ENCODE measurements at regions not wholly inside any gene's neighbourhood (a gene's known extent, or its start where the extent isn't known, plus 50 kb on each side); places are given as distances from the start of the nearest gene placed in this dataset.

DNA sequence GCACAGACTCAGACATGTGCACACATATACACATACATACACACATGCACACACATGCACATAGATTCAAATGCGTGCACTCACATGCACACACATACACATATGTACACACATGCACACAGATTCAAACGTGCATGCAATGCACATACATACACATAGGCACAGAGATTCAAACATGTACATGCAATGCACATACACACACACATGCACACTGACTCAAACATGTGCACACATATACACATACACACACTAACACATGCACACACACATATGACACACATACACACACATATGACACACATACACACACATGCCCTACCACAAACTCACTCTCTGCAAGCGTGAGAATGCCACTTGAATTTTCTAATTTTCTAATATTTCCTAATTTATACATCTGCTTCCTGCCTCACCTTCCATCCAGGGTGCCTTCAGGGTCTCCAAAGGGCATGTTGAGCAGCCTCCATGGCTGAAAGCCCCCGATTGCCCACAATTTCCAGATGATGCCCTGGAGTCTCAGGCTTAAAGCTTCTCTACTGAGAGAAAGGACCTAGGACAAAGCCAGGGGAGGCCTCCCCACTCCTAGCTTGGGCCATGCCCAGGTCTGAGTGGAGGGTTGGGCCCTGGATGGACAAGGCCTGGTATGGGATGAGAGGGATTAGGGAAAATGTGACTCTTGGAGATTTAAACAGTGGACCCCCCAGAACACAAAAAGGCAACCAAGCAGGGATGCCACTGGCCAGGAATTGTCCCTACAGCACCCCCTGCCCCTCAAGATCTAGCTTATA lies 487.1 kb downstream of the TCERG1L start:
- DNase-seq (ENCODE audit: low read depth), result no peak

DNA sequence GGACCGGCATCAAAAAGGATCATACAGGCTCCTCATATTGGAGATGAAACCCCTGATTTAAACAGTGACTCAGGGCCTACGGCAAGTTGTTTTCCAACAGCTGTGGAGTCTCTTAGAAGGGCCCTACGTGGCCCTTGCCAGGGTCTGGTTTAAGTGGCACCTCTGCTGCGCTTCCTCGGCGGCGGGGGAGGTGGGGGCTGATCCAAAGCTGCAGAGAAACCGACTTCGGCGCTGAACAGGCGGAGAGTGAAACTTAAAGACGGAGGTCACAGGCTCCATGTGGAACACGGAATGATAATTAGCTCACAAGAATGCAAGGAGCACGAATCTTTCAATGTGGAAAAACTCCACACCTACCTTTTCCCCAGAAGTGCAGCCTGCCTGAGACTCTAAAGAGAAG lies 477.9 kb downstream of the TCERG1L start:
- DNase-seq (ENCODE audit: low read depth), result no peak

DNA sequence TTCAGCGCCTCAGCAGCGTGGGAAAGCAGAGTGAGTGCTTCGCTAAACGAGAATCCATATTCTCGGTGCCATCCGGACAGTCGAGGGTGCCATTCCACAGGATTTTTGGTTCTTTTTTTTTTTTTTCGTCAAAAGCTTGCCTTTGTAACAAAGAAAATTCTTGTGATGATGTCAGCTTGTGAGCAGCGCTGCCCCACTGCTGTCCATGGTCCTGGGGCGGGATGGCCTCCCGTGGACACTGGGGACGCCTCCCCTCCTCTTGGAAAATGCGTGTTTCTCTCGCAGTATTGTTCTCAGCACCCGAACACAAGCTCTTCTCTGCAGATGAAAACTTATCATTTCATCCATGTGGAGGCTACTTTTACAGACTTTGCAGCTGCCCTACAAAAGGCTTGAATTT lies 477.4 kb downstream of the TCERG1L start:
- DNase-seq (ENCODE audit: low read depth), result no peak

DNA sequence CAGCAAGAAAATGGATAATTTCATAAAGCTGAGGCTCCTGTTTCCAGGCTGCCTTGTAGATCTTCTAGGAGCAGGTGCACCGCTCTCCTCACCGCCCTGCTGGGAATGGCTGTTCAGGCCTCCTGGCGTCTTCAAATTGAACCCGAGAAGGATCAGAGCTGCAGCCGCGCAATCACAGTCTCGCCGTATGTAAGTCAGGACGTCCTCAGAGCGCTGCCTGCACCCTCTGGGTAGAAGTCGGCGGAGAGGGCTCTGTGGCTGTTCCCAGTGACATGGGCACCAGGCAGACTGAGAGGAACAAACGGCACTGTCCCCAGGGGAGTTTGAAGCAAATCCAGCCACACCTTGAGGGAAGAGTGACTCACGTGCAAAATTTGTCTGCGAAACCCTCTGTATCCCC lies 476.9 kb downstream of the TCERG1L start:
- DNase-seq (ENCODE audit: low read depth), result no peak

DNA sequence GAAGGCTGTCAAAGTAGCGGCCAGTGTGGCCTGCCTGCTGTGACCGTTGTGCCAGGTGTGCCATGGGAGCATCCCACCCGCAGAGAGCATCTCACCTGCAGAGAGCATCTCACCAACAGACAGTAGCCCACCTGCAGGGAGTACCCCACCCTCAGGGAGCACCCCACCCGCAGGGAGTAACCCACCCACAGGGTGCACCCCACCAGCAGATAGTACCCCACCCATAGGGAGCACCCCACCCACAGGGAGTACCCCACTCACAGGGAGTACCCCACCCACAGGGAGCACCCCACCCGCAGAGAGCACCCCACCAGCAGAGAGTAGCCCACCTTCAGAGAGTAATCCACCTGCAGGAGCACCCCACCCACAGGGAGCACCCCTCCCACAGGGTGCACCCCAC lies 476.5 kb downstream of the TCERG1L start:
- DNase-seq (ENCODE audit: low read depth), result no peak

DNA sequence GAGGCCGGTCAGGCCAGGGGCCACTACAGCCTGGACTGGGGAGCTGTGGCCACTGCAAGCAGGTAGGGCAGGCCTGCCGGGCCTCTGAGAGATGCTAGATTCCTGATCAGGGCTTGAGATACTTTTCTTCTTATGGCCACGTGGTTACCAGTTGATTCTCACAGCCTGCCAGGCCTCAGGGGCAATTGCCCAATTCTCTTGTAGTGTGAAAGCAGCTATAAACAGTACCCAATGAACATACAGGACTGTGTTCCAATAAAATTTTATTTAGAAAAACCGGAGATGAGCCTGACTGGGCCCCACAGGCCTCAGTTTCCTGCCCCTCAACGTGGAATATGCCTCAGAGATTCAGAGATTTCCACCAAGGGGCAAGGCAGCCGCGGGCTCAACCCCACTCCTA lies 475.2 kb downstream of the TCERG1L start:
- no peak for DNase-seq (ENCODE audit: low read depth)

DNA sequence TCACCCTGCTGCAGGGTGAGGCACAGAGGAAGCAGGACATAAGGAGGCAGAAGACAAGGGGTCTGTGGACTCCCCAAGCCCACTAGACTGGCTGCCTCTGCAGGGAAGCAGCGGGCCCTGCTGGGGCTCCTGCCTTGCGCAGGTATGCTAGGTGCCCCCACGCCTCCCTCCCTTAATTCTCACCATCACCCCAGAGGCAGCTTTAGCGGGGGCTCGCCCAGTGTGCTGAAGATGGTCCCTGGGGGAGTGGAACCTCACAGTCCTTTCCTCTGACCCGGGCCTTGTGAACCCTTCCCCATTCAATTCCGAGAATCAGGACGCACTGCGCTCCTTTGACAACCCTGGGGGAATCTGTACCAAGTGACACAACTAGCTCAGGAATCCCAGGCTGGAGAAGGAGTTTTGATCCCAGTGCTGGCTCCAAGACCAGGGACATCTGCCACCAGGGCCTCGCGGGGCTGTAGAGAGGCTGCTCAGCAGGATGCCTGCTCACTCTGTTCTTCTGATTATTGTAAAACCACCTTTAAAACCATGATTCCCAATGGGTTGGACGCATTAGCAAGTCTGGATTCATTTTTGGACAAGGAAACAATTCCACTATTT lies 468.4 kb downstream of the TCERG1L start:
- no peak for DNase-seq (ENCODE audit: low read depth)

DNA sequence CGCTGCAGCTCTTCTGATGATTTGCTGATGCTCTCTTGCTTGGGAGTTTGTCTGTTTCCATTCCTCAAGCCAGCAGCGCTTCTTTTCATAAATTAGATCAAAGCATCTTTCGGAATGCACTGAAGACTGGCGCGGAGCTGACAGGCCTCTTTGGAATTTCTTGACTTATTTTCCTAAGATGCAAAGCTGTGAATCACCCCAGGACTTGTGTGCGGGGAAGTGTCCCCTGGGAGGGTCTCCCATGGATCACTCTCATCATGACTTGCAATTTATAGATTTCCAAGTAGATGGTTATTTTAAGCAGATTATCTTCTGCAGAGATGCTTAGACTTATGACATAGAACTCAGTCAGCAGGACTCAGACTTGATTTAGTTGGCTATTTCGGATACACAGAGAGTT lies 467.2 kb downstream of the TCERG1L start:
- no peak for DNase-seq (ENCODE audit: low read depth)

DNA sequence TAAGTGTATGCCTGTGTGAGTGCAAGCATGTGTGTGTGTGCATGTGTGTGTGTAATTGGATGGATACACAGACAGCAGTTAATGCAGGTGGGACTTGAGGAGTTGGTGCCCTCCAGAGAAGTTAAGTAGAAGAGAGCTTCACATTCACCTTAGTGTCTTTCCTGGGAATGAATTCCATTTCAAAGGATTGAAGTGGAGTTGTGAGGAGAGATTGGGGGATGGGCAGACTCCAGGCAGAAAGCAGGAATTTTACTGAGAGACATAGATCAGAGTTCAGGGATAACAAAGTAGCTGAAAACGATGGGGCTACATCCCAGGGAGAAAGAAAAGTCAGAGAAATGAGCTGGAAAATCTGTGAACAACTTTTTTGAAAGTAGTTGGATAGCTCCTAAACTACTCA lies 464.4 kb downstream of the TCERG1L start:
- no peak for DNase-seq (ENCODE audit: low read depth)

DNA sequence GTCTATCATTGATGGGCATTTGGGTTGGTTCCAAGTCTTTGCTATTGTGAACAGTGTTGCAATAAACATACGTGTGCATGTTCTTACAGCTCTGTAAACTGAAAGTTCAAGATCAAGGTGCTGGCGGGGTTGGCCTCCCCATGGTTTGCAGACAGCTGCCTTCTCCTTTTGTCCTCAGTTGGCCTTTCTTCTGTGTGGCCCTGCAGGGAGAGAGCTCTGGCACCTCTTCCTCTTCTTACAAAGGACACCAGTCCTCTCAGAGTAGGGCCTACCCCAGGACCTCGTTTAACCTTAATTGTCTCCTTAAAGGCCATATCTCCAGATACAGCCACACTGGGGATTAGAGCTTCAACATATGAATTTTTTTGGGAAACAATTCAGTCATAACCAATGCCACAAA lies 462.7 kb downstream of the TCERG1L start:
- DNase-seq (ENCODE audit: low read depth), result no peak

DNA sequence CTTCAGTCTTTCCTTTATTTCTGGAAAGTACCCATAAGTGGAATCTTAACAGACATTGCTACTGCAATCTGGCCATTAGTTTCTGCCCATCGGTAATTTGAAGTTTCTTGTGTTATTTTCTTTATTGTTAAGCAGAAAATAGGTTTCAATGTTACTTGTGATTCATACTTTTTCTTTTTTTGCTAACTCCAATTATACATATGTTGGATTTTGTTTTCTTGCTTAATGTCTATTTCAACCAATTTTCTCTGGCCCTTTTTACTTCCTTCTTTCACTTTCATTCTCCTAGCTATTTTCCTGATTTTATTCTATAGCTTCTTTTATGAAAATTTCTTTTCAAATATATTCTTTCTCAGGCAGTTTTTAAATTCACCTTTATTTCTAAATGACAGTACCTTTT lies 457.4 kb downstream of the TCERG1L start:
- DNase-seq (ENCODE audit: low read depth), result no peak

DNA sequence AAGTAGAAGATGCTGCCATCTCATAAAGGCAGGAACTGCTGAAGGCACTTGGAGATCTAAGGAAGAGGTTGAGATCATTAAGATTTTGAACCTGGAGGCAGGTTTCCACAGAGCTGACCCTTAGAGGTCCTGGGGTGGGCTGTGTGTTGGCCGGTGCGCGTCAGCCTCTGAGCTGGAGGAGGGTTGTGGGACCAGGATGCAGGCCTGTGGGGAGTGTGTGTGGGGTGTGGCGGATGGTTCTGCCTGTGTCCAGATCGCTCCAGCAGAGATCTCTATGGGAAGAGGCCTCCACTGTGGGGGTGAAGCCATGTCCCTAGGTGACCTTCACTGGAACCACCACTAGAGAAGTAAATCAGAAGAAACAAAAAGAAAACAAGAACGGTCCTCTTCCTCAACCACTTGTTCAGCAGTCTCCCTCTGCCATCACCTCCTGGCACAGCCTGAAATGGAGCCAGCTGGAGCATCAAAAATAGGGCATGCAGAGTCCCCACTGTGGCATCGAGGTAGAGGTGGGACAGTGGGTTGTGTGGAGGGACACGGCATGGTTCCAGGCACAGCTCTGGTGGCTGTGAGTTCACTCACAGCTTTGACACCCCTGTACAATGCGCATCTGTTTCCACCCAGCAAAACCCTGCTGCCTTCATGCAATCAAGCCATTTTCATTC lies 453.8 kb downstream of the TCERG1L start:
- no peak for DNase-seq (ENCODE audit: low read depth)

DNA sequence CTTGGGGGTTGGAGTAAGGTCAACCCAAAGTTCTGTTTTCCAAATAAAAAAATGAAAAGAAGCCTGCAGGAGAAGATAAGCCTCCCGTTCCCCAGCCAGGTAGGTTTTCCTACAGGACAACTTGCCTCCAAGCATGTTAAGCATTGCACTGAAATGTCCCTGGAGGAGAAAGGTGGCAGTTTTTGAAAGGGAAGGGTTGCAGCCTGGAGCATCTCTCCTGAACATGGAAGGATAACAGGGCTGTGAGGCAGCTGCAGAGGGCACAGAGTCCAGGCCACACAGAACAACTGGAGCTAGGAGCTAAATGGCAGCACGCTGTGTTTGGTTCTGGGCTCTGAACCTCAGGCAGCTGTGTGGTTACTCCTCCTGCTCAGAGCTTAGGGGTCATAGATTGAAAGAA lies 452.9 kb downstream of the TCERG1L start:
- DNase-seq (ENCODE audit: low read depth), result no peak

DNA sequence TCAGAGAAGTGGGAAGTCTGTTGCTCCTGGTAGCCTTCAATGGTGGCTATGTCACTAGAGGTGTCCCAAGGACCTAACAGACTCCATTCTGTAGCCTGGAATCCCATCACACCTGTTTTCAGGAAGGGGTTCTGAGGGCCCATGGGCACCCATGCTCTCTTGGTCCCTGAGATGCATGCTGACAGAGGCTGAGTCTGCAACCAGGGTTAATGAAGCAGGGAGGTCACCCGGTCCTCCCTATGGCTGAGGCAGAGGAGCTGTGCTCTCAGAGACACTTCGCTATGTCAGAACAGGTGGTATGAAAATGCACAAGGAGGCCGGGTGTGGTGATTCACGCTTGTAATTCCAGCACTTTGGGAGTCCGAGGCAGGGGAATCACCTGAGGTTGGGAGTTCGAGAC lies 452.1 kb downstream of the TCERG1L start:
- no peak for DNase-seq (ENCODE audit: low read depth)

DNA sequence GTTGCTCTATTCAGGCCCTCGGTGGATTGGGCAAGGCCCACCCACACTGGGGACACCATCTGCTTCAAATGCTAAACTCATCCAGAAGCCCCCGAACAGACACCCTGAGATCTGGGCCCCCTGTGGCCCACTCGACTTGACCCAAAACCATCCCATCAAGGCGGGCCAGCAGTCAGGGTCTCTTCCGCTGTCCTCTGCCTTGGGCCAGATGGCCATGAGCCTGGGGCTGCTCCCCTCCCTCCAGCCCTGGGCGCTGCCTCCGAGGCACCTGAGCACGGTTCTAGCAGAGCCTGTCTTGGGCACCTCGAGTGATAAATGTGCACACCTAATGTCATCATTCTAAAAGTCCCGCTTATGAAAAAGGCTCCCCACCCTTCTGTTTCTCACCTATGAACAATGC lies 449.4 kb downstream of the TCERG1L start:
- no peak for DNase-seq (ENCODE audit: low read depth)

DNA sequence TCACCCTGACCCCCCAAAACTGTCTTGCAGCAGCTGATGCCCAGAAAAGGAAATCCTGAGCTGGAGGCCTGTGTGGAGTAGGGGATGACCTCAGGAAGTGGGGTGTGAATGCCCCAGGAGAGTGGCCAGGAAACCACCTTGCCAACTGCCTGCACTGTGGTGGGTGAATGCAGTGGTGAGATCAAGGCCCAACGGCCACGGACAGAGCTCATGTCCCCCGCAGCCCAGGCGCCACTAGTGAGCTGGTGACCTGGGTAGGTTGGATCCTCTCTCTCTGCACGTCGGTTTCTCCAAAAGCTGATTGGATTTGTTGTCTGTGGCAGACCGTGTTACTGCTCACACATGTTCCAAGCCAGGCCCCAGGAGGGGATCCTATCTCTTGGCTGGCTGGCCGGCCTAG lies 448.9 kb downstream of the TCERG1L start:
- no peak for DNase-seq (ENCODE audit: low read depth)

DNA sequence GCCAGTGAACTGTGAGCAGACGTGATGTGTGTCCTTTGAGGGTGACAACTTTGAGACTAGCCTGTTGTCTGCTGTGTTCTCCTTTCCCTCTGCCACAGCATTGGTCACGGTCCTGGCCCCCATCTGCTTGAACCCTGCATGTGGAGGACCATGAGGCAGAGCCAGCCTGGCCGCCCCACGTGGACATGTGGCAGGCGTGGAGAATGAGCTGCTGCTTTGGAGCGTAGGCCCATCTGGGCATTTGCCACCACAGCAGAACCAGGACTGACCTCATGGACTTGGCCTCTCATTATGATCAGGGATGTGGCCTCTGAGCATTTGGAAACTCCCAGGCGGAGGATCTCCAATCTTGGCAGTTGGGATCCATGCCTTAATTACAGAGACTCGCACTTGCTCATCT lies 448.5 kb downstream of the TCERG1L start:
- no peak for DNase-seq (ENCODE audit: low read depth)

DNA sequence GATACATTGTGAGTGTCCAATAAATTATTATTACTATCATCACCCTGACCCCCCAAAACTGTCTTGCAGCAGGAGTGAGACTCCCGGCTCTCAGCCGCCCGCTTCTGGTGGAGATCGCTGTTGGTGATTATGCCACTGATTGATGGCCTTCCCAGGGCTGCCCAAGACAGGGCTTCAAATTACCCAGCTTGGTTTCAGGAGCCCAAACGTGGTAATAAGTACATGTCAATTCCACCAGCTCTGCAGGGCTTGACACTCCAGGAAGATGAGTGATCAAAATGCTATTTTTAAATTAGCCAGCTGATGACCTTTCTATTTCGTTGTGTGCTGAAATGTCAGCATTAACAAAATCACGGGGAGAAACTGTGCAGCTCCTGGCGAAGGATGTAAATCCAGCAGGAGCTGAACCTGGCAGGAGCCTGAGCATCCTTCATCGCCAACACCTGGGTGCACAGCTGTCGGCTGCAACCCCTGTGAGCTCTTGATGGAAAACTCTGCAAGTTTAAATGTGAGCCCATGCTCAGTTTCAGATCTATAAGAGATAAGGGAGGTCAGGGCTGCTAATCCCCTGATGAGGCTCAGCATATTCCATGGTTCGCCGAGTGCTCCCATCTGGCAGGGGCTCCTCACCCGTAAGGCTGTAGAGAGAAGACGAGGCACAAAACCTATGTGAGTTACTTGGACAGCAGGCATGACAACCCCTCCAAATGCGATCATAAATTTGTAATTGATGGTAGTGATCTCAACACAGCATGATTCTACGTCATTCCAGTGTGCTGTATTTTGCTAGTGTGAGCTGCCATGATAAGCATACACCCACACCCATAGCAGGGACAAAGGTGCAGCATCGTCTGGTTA lies 446.3 kb downstream of the TCERG1L start:
- DNase-seq (ENCODE audit: low read depth), result no peak

DNA sequence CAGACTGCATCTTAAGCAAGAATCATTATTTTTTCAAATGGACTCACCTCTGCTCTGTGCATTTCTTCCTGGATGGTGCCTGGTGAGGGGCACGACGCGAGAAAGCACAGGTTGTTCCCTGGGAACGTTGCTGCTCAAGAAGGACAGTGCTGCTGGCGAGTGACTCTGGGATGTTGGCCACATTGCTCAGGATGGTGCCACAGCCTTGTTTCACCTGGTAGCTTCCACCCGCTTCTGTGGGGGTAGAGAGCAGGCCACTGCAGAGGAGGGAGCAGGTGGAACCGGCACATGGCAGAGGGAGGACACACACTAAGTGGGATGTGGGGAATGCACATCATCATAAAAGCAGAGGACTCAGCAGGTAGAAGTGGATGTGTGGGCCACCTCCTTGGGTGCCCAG lies 444.7 kb downstream of the TCERG1L start:
- no peak for DNase-seq (ENCODE audit: low read depth)

DNA sequence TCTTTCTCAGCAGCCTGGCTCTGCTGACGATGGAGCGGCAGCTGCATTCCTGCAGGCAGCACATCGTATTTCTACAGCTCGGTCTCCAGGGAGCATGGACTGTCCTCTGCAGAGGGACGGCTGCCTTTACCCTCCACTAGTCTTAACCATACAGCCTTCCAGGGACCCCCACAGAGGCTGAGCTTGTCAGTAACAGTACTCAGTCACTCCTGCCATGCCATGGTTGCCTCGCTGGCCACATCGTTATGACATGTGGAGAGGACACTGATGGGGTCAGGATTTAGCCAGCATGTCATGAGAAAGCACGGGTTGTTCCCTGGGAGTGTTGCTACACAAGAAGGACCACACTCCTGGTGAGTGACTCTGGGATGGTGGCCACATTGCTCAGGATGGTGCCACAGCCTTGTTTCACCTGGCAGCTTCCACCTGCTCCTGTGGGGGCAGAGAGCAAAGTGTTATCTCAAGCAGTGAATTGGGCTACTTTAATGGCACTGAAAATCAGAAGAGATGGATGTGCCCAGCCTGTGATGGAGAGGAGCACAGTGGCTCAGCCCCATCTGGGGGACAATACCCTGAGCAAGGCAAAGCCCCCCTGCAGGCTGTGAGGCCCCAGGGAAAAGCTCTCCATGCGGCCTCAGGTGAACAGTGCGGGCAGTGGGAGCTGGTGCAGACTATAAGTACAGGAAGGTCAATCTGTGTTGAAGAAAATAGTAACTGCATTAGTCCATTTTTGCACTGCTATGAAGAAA lies 443.9 kb downstream of the TCERG1L start:
- DNase-seq (ENCODE audit: low read depth), result no peak

DNA sequence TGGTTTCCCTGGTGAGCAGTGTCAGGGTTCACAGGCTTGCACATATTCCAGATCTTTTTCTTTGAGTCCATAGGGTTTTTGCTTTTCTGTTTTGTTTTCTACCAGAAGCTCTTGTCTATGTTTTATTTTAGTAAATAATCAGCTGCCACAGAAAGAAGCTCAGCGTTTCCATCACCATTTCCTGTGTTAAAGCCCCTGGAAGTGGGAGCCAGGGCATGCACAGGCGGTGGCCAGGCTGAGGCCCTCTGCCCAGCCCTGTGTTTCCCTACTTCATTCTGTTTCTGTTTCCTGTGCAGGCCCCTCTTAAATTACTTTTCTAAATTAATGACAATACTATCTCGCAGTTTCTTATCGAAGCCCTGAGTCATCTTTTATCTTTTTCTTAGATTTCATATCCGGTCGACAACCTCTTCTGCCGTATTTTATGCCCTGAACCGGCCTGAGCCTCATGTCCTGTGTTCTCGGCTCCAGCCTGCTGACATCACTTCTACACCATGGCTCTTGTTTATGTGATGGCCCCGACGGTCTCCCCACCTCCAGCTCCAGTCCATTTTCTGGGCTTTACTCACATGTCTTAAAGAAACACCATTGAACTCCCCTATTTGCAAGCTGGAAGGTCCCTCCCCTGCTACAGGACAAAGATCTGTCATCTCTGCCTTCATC lies 442.2 kb downstream of the TCERG1L start:
- DNase-seq (ENCODE audit: low read depth), result no peak
